ENCODE measurements at regions not wholly inside any gene's neighbourhood (a gene's known extent, or its start where the extent isn't known, plus 50 kb on each side); places are given as distances from the start of the nearest gene placed in this dataset.

DNA sequence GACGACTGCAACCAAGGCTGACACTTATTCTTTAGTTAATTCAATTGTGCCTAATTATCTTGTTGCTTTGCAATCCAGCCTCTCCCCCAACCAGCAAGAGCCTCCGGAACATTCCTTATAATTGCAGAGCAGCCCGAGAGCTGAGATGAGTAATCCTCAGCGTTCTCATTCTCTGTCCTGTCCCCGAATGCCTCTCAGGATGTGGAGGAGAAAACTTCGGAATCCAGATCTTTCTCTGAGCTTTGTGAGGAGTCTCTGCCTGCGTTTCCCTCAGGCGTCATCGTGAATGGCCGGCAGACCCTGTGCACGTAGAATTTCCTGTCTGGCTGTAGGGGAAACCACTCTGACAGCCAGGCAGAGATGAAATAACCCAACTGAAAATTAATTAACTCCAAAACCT, 160.5 kb upstream of the DIO3 start:
- no peaks in the 10 kb centered on the region for H3K79me2 ChIP-seq (replicated peaks; ENCODE audit: insufficient read depth)
- H3K4me1 ChIP-seq (ENCODE audit: insufficient read depth), result no peaks in the 10 kb centered on the region
- no peaks in the 10 kb centered on the region for H3K36me3 ChIP-seq (ENCODE audit: insufficient read depth)
- no peak overlapping the region for H3K4me2 ChIP-seq
- Mint-ChIP-seq H3K27me3 (ENCODE audit: insufficient read depth, low read depth, poor library complexity) (peaks cover 6% of the 10 kb centered on the region), H3K4me3 (no peak overlapping the region), H3K9me3 (no peaks in the 10 kb centered on the region; the same call in 2 of the 3 replicates), H3K4me1 (peaks cover 11% of the 10 kb centered on the region), H3K36me3 (ENCODE audit: low read depth) (no peaks in the 10 kb centered on the region), H3K27ac (no peak overlapping the region)
- no peak overlapping the region for H3K27ac ChIP-seq (ENCODE audit: low read depth)
- H2AFZ ChIP-seq, result peak overlapping the region; percentile 76; the same call in 1 of the 2 replicates
- TF ChIP-seq STAT1 (IDR thresholded peaks at IDR 0.05; ENCODE audit: unreplicated experiment), result no peak
- TF ChIP-seq, protein P1, sequence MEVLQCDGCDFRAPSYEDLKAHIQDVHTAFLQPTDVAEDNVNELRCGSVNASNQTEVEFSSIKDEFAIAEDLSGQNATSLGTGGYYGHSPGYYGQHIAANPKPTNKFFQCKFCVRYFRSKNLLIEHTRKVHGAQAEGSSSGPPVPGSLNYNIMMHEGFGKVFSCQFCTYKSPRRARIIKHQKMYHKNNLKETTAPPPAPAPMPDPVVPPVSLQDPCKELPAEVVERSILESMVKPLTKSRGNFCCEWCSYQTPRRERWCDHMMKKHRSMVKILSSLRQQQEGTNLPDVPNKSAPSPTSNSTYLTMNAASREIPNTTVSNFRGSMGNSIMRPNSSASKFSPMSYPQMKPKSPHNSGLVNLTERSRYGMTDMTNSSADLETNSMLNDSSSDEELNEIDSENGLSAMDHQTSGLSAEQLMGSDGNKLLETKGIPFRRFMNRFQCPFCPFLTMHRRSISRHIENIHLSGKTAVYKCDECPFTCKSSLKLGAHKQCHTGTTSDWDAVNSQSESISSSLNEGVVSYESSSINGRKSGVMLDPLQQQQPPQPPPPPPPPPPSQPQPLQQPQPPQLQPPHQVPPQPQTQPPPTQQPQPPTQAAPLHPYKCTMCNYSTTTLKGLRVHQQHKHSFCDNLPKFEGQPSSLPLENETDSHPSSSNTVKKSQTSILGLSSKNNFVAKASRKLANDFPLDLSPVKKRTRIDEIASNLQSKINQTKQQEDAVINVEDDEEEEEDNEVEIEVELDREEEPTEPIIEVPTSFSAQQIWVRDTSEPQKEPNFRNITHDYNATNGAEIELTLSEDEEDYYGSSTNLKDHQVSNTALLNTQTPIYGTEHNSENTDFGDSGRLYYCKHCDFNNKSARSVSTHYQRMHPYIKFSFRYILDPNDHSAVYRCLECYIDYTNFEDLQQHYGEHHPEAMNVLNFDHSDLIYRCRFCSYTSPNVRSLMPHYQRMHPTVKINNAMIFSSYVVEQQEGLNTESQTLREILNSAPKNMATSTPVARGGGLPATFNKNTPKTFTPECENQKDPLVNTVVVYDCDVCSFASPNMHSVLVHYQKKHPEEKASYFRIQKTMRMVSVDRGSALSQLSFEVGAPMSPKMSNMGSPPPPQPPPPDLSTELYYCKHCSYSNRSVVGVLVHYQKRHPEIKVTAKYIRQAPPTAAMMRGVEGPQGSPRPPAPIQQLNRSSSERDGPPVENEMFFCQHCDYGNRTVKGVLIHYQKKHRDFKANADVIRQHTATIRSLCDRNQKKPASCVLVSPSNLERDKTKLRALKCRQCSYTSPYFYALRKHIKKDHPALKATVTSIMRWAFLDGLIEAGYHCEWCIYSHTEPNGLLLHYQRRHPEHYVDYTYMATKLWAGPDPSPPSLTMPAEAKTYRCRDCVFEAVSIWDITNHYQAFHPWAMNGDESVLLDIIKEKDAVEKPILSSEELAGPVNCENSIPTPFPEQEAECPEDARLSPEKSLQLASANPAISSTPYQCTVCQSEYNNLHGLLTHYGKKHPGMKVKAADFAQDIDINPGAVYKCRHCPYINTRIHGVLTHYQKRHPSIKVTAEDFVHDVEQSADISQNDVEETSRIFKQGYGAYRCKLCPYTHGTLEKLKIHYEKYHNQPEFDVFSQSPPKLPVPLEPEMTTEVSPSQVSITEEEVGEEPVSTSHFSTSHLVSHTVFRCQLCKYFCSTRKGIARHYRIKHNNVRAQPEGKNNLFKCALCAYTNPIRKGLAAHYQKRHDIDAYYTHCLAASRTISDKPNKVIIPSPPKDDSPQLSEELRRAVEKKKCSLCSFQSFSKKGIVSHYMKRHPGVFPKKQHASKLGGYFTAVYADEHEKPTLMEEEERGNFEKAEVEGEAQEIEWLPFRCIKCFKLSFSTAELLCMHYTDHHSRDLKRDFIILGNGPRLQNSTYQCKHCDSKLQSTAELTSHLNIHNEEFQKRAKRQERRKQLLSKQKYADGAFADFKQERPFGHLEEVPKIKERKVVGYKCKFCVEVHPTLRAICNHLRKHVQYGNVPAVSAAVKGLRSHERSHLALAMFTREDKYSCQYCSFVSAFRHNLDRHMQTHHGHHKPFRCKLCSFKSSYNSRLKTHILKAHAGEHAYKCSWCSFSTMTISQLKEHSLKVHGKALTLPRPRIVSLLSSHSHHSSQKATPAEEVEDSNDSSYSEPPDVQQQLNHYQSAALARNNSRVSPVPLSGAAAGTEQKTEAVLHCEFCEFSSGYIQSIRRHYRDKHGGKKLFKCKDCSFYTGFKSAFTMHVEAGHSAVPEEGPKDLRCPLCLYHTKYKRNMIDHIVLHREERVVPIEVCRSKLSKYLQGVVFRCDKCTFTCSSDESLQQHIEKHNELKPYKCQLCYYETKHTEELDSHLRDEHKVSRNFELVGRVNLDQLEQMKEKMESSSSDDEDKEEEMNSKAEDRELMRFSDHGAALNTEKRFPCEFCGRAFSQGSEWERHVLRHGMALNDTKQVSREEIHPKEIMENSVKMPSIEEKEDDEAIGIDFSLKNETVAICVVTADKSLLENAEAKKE (CRISPR knock-in tag; IDR thresholded peaks at IDR 0.05), result no peak
- no peak for TF ChIP-seq JUNB (IDR thresholded peaks at IDR 0.05; ENCODE audit: unreplicated experiment)
- TF ChIP-seq, protein P2, sequence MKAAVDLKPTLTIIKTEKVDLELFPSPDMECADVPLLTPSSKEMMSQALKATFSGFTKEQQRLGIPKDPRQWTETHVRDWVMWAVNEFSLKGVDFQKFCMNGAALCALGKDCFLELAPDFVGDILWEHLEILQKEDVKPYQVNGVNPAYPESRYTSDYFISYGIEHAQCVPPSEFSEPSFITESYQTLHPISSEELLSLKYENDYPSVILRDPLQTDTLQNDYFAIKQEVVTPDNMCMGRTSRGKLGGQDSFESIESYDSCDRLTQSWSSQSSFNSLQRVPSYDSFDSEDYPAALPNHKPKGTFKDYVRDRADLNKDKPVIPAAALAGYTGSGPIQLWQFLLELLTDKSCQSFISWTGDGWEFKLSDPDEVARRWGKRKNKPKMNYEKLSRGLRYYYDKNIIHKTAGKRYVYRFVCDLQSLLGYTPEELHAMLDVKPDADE (IDR thresholded peaks at IDR 0.05), result no peak
- no peak for TF ChIP-seq EZH2 (IDR thresholded peaks at IDR 0.05; ENCODE audit: low read depth, unreplicated experiment)
- TF ChIP-seq ZNF331 (CRISPR knock-in tag; IDR thresholded peaks at IDR 0.05; ENCODE audit: low read depth), result no peak
- no peak for TF ChIP-seq NANOG (IDR thresholded peaks at IDR 0.05; ENCODE audit: borderline replicate concordance)
- TF ChIP-seq ZNF114 (CRISPR knock-in tag; IDR thresholded peaks at IDR 0.05), result no peak
- no peak for TF ChIP-seq CREB1 (CRISPR knock-in tag; IDR thresholded peaks at IDR 0.05; ENCODE audit: low read depth)
- TF ChIP-seq, protein P3, sequence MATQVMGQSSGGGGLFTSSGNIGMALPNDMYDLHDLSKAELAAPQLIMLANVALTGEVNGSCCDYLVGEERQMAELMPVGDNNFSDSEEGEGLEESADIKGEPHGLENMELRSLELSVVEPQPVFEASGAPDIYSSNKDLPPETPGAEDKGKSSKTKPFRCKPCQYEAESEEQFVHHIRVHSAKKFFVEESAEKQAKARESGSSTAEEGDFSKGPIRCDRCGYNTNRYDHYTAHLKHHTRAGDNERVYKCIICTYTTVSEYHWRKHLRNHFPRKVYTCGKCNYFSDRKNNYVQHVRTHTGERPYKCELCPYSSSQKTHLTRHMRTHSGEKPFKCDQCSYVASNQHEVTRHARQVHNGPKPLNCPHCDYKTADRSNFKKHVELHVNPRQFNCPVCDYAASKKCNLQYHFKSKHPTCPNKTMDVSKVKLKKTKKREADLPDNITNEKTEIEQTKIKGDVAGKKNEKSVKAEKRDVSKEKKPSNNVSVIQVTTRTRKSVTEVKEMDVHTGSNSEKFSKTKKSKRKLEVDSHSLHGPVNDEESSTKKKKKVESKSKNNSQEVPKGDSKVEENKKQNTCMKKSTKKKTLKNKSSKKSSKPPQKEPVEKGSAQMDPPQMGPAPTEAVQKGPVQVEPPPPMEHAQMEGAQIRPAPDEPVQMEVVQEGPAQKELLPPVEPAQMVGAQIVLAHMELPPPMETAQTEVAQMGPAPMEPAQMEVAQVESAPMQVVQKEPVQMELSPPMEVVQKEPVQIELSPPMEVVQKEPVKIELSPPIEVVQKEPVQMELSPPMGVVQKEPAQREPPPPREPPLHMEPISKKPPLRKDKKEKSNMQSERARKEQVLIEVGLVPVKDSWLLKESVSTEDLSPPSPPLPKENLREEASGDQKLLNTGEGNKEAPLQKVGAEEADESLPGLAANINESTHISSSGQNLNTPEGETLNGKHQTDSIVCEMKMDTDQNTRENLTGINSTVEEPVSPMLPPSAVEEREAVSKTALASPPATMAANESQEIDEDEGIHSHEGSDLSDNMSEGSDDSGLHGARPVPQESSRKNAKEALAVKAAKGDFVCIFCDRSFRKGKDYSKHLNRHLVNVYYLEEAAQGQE (IDR thresholded peaks at IDR 0.05; ENCODE audit: unreplicated experiment), result no peak
- TF ChIP-seq EZH2phosphoT487 (IDR thresholded peaks at IDR 0.05; ENCODE audit: unreplicated experiment), result no peak
- TF ChIP-seq, protein P4, sequence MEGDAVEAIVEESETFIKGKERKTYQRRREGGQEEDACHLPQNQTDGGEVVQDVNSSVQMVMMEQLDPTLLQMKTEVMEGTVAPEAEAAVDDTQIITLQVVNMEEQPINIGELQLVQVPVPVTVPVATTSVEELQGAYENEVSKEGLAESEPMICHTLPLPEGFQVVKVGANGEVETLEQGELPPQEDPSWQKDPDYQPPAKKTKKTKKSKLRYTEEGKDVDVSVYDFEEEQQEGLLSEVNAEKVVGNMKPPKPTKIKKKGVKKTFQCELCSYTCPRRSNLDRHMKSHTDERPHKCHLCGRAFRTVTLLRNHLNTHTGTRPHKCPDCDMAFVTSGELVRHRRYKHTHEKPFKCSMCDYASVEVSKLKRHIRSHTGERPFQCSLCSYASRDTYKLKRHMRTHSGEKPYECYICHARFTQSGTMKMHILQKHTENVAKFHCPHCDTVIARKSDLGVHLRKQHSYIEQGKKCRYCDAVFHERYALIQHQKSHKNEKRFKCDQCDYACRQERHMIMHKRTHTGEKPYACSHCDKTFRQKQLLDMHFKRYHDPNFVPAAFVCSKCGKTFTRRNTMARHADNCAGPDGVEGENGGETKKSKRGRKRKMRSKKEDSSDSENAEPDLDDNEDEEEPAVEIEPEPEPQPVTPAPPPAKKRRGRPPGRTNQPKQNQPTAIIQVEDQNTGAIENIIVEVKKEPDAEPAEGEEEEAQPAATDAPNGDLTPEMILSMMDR (conservative IDR thresholded peaks at IDR 0.05; ENCODE audit: low read depth in 2 of 2), result no peak
- no peaks in the 10 kb centered on the region for H3F3A ChIP-seq (replicated peaks; ENCODE audit: low read depth)
- H4K20me1 ChIP-seq (replicated peaks; ENCODE audit: insufficient read depth), result no peaks in the 10 kb centered on the region
- H3K9me2 ChIP-seq (ENCODE audit: insufficient read depth), result no peaks in the 10 kb centered on the region; the same call in 1 of the 2 replicates
- ATAC-seq (no peak), DNase-seq (ENCODE audit: low spot score) (no peak)
- no peak overlapping the region for H3K4me3 ChIP-seq
- no peaks in the 10 kb centered on the region for H3K27me3 ChIP-seq (ENCODE audit: insufficient read depth)
